ENCODE measurements at regions not wholly inside any gene's neighbourhood (a gene's known extent, or its start where the extent isn't known, plus 50 kb on each side); places are given as distances from the start of the nearest gene placed in this dataset.

DNA sequence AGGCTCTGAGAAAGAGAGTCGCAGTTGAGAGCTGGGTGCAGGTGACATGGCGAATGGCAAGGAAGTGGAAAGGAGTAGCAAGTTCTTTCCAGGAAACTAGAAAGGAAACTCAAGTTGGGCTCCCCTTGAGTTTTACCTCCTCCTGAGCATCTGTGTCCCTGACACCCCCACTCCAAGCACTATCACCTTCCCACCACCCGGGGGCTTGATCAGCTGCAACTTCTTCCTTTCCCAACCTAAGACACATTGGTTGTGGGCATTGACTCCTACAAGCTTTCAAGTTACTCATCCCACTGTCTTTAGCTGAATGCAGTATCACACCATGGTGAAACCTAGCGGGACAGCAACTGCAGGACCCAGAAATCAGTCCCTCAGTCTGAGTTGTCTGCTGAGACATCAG, 256.6 kb upstream of the NR2F2 start:
- in situ Hi-C loops (cut with HindIII; ENCODE audit: low sequenced_read_pairs), result no loop called here
- DNase-seq (ENCODE audit: low spot score), result no peak

DNA sequence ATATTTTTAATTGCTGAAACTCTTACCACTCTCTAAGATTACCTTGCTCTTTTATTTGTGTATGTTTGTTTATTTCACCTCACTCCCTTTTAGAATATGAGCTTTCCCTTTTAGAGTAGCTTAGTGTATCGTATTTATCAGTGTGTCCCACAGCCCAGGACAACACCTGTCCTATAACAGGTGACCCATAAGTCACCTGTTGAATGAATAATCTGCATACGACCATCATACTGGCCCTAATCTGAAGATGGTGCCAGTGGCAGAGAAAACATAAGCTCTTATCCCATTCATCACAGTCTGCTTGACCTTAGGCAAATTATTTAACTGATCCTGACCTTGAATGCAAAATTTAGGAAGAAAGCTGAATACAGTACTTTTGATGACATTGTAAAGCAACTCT, 254.6 kb upstream of the NR2F2 start:
- in situ Hi-C loops (cut with HindIII; ENCODE audit: low sequenced_read_pairs), result no loop called here

DNA sequence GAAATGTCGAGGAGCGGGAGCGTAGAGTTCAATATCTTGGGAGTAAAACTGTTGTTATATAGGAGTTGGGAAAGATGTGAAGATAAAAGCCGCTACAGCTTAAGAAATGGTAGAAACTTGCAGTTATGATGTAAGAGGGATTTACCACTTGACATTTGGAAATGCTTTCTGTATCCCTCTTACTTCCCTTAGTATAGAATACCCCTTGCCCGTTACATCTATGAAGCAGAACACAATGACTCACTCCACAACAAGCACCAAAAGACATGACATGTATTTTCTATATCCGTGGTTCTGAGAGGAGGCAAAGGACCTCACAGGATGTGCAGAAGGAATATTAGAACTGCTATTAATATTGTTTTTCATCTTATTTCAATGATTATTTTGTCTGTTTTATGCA, 254.2 kb upstream of the NR2F2 start:
- in situ Hi-C loops (cut with HindIII; ENCODE audit: low sequenced_read_pairs), result no loop called here
- DNase-seq (ENCODE audit: low spot score), result no peak

More for the DNA sequence above, 254.6 kb upstream of the NR2F2 start:
- DNase-seq (ENCODE audit: low spot score), result no peak

DNA sequence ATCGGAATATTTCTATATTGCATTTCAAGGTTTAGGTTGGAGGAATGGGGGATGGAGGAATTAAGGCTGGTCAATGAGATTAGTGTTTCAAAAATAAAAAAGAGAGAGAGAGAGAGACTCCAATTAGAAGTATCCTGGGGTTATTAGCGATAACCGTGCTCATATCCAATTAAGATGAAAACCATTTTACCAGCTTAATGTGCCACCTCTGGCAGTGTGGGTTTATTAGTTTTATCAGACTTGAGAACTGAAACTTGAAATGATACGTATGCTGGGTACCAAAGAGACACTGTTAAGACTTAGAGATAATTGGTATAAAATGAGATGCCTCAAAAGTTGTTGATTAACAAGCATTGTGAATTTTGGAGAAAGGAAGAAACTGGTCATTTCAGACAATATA, 251.5 kb upstream of the NR2F2 start:
- no peak for DNase-seq (ENCODE audit: low spot score)
- in situ Hi-C loops (cut with HindIII; ENCODE audit: low sequenced_read_pairs), result no loop called here

DNA sequence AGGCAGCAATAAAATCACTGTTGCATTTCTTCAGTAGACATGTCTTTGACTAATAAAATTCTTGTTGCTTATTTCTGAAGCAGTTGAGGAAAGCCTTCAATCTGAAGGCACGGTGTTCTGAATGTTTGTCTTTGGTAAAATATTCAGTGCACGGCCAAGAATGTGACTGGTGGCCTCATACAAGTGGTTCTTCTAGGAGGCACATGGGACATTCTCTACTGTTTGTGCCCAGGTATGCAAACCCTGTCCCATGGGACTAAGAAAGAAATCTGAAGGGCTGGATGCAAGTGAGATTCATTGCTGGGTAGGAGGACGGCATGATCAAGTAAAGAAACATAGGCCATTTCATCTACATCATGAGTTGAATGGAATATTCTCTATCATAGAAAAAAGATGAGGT, 250.6 kb upstream of the NR2F2 start:
- no peak for DNase-seq (ENCODE audit: low spot score)
- in situ Hi-C loops (cut with HindIII; ENCODE audit: low sequenced_read_pairs), result no loop called here

DNA sequence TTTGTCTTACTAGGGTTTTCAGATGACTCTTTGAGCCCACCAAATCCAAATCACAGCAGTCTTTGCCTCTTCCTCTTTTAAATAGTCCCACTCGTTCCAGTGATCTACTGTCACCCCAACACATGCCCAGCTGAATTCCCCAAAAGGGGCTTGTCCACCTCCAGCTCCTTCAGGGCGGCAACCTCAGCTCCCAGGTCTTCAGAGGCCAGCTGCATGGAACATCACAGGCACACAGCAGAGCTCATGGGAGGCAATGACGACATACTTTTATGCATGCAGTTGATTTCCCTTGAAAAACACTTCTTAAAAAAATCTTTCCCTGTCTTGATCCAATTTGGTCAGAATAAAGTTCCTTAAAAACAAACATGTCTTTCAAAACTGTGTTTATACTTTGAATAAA, 244.3 kb upstream of the NR2F2 start:
- in situ Hi-C loops (cut with HindIII; ENCODE audit: low sequenced_read_pairs), result no loop called here

DNA sequence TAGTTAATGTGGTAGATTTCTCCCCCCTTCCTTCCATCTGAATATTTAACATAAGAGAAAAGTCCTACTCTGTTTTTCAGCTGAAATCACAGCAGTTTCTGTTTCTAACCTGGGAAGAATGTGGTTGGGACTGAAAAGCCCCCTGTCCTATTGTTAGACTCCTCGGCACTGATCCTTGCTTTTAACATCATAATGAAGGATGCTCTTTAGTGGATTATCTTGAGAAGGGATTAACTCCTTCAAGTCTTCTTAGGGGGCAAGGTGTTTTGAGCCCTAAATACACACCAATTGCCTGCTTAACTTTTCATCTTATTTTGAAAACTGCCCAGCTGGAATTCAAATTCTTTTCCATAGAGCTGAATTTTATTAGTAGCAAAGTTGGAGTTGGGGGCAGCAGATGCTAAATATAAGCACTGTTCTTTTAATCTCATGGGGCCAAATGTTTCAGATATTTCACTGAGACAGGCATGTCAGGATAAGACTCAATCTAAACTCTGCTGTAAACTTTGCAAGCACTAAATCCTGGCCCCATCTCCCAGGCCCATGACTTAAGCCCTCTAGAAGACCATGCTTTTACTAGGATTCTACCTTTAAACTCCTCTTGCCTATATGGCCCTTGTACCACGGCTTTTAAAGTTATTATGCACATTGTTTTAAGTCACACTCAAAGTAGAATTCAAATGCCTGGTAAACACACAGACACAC, 243.2 kb upstream of the NR2F2 start:
- in situ Hi-C loops (cut with HindIII; ENCODE audit: low sequenced_read_pairs), result no loop called here
- no peak for DNase-seq (ENCODE audit: low spot score)

More for the DNA sequence above, 244.3 kb upstream of the NR2F2 start:
- DNase-seq (ENCODE audit: low spot score), result no peak

DNA sequence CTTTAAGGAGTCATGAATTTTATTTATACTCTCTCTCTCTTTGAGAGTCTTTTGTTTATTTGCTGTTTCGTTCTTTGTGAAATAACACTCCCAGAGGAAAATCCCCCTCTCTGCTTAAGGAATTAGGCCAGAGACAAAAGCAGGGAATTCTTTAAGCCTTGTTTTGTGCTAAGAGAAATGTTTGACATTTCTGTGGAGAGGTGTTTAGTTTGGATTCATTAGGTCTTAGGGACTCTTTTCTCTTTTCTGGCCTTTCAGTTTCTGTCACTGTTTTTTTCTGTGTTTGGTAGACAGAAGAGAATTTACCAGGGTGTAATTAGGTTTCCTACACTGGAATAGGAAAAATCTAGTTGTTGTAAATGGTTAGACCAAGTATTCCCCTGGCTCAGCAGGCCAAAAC, 241.8 kb upstream of the NR2F2 start:
- in situ Hi-C loops (cut with HindIII; ENCODE audit: low sequenced_read_pairs), result no loop called here
- DNase-seq (ENCODE audit: low spot score), result no peak

DNA sequence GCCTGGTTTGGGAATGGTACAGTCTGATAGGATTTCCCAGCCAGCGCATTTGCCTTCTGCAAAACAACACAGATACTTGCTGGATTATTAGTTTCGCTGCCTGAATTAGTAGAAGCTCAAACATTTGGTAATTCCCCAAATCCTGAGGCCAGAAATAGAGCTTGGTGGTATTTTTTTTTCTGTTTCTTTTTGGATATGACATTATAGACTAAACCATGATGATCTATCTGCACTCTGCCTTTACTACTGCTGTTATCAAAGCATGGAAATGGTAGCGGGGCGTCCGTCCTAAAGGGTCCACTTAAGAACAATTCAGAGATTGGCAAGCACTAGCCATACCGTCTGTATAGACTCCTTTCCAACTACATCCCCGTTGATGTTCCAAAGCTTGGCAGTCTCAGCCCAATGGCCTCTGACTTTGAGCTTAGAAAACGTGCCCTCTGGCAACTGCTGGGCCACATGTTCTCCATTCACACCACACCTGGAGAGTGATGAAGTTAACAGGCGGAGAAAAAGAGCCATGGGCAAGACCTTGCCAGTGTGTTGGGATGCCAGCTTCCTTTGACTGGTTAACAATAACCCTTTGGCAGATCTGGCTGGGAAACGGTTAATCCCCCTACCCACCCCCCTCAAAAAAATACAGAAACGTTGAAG, 241.0 kb upstream of the NR2F2 start:
- in situ Hi-C loops (cut with HindIII; ENCODE audit: low sequenced_read_pairs), result no loop called here

DNA sequence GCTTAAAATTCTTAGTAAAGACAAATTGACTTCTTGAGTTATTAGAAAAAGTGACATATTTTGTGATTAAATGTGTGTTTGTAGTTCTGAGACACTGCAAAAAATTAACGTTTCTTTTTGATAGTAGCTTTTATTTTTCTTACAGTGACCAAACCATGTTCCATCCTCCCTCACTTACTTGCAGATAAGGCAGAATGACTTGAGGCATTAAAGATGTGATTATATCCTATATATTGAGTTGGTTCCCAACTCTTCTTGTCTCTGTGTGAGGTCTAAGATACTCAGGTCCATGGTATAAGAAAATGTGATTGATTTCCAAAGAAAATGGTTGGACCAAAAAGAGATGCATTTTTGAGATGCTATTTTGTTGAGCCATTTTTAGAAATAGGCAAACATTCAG, 238.3 kb upstream of the NR2F2 start:
- in situ Hi-C loops (cut with HindIII; ENCODE audit: low sequenced_read_pairs), result no loop called here
- no peak for DNase-seq (ENCODE audit: low spot score)

More for the DNA sequence above, 241.0 kb upstream of the NR2F2 start:
- no peak for DNase-seq (ENCODE audit: low spot score)

DNA sequence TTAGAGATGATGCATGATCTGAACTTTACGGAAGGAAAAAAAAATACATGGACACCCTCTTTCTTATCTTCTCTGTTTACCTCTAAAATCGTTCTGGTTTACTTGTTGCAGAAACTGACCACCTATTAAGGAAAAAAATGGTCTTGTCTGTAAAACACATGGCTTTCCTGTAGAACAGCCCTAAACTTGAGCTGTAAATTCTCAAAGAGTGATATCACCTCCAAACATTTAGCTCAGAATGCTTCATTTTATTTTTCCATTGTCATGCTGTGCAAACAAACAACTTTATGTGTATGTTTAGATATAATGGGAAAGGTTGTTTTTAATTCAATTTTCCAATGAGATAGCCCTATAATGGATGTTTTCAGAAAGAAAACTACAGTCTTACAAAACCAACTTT, 237.4 kb upstream of the NR2F2 start:
- in situ Hi-C loops (cut with HindIII; ENCODE audit: low sequenced_read_pairs), result no loop called here
- no peak for DNase-seq (ENCODE audit: low spot score)

DNA sequence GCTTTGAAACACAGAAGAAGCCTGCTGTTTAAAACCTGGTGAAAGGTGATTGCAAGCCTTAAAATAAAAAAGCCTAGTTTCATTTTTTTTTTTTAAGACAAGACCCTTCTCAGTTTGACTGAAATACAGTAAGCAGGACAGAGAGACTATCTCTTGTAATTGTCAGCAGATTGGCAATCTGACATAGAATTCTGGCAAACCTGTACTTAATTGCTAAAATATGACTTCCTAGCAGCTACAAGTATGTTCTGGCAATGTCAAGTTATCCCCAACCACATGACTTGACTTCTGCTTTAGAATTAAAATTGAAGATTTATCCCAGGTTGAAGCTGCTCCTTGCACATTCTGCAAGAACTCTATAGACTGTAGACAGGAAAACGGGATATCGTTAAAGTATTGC, 232.8 kb upstream of the NR2F2 start:
- peak; percentile 7 for DNase-seq (ENCODE audit: low spot score)
- in situ Hi-C loops (cut with HindIII; ENCODE audit: low sequenced_read_pairs), result no loop called here

DNA sequence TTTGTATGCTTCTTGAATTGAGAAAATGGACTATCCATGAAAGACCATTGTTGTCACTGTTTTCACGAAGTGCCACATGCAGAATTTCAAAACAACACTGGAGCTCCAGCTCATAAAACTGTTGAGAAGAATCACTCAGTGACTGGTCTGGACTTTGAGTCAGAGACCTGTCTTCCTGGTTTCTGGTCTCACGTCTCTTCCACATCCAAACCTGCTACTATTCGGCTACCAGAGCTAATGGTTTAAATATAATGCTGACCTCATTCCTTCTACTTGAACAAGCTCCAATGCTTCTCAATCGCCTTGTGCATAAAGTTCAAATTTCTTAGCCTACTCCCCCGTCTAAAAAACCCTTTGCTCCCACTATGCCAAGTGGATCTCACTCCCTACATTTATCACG, 227.9 kb upstream of the NR2F2 start:
- in situ Hi-C loops (cut with HindIII; ENCODE audit: low sequenced_read_pairs), result no loop called here
- no peak for DNase-seq (ENCODE audit: low spot score)

DNA sequence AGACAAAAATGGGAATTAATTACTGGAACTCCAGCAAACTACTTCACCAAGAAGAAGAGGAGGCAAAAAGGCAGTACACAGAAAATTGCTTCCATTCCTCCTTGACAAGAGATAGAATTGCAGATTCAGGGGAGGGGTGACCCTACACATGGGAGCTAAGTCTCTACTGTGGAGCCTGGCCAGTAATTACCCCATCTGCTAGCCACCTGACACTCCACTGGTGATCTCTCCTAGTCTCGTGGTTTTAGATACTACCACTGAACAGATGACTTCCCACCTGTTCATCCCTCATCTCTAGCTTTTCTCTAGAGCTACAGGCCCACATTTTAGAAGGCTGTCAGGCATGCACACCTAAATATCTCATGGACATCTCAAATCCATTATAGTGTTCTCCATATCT, 224.3 kb upstream of the NR2F2 start:
- no peak for DNase-seq (ENCODE audit: low spot score)
- in situ Hi-C loops (cut with HindIII; ENCODE audit: low sequenced_read_pairs), result no loop called here

DNA sequence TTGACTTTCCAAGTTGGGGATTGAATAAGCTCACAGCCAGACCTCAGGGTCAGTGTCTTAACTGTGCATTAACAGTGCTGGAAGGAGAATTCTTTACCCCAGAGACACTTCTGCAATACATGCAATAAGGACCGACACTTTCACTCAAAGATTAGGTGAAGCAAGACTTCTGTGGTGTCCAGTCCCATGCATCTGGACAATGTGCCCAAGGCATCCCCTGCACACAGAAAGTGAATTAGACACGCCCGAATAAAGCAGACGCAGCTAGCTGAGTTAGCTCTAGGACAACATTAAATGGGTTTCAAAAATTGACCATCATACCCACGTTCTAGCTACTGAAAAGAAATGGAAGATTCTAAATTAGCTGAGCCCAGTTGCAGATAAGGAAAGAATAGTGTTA, 223.9 kb upstream of the NR2F2 start:
- DNase-seq (ENCODE audit: low spot score), result no peak
- in situ Hi-C loops (cut with HindIII; ENCODE audit: low sequenced_read_pairs), result no loop called here

DNA sequence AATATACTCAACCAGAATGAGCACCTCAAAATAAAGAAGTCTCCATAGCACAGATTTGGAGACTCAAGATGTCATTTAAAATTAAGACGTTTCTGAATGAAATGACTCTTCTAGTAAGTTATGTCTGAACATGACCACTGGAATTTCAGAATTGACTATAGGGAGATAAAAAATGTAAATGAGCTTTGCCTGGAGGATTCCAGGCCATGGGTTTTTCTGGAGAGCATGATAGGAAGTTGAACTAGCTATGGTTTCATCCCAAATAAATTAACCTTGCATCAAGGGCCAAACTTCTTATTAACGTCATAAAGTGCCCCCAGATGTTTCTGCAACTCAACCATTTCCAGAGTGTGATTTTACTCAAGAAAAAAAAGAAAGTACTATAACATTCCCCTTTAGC, 222.6 kb upstream of the NR2F2 start:
- no peak for DNase-seq (ENCODE audit: low spot score)

DNA sequence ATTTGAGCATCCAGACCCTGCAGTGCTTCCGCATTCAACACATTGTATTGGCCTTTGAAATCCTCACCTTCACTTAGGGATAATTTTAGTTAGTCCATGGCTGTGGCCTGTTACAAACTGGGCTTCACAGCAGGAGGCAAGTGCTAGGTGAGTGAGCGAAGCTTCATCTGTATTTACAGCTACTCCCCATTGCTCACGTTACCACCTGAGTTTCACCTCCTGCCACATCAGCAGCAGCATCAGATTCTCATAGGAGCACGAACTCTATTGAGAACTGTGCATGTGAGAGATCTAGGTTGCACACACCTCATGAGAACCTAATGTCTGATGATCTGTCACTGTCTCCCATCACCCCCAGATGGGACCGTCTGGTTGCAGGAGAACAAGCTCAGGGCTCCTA, 222.1 kb upstream of the NR2F2 start:
- in situ Hi-C loops (cut with HindIII; ENCODE audit: low sequenced_read_pairs), result no loop called here
- DNase-seq (ENCODE audit: low spot score), result no peak

More for the DNA sequence above, 222.6 kb upstream of the NR2F2 start:
- in situ Hi-C loops (cut with HindIII; ENCODE audit: low sequenced_read_pairs), result no loop called here

DNA sequence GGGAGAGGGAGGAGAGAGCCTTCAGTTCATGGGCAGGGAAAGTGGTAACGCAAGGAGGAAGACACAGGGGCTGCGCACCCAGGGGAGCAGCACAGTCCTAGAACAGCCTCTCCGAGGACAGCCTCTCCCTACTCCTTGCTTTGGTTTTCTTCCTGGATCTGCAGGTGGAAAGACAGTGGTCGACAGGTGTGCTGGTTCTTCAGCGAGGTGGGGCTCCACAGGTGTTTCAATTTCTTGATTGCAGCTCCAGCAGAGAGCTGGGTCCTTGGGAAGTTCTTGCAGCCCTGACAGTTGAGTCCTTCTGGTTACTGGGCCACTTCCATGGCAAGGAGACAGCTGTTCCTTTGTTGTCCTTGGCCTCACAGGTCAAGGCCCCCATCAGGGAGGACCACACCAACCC, 220.7 kb upstream of the NR2F2 start:
- DNase-seq (ENCODE audit: low spot score), result no peak
- in situ Hi-C loops (cut with HindIII; ENCODE audit: low sequenced_read_pairs), result no loop called here

DNA sequence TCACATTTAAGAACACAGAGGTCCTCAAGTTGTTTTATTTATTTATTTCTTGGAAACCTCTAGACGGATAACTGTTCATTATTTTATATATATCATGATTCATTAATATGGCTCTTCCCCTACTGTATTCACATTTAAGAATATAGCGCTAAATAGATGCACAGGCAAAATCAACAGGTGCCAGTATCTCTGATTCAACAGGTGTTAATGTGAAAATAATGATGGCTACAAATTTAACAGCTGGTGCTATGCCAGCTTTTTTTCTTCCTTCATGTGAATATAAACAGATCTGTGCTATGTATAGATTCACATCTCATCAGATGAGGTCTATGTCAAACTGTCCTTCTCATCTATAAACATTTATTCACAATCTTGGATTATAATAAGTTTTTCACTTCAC, 218.5 kb upstream of the NR2F2 start:
- in situ Hi-C loops (cut with HindIII; ENCODE audit: low sequenced_read_pairs), result no loop called here
- DNase-seq (ENCODE audit: low spot score), result no peak

DNA sequence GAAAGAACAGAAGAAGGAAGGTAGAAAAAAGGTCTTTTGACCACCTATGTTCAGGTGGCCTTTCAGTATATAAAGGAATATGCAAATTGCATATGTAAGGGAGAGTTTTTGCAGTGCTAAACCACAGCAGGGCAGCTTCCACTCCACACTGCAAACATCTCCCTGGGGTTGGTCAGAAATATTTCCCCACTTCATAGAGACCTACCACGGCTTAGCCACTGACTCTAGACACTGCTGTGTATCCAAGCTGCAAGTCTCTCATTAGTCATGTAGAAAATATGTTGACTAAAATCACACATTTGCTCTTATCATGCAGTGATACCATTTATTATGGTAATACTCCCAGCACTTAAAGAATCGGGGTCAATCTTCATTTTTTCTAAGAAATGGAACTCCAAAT, 214.9 kb upstream of the NR2F2 start:
- in situ Hi-C loops (cut with HindIII; ENCODE audit: low sequenced_read_pairs), result no loop called here
- DNase-seq (ENCODE audit: low spot score), result no peak

DNA sequence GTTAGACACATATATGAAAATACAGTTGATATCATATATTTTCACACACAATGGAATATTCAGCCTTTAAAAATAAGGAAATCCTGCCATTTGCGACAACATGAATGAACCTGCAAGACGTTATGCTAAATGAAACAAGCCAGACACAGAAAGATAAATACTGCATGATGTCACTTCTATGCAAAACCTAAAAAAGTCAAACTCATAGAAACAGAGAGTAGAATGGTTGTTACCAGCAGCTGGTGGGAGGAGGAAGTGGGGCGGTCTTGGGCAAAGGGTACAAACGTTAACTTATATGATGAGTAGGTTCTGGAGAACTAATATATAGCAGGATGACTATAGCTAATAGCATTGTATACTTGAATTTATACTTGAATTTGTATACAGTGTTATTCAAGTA, 213.2 kb upstream of the NR2F2 start:
- no peak for DNase-seq (ENCODE audit: low spot score)
- in situ Hi-C loops (cut with HindIII; ENCODE audit: low sequenced_read_pairs), result no loop called here

Data from G401 (cell line).